NCI-H748 (cell line): ENCODE measurements at regions not wholly inside any gene's neighbourhood (a gene's known extent, or its start where the extent isn't known, plus 50 kb on each side); places are given as distances from the start of the nearest gene placed in this dataset.
"Not testable (repeated sequence)": the region's sequence is repeated elsewhere in the genome, so short reads cannot be mapped to it uniquely, and the experiment has no call there.

Source experiments
- DNase-seq: peaks from one replicate; lab custom pipeline; 2025; ENCODE audit not compliant: unreplicated experiment; lab: John Stamatoyannopoulos, UW

- DNase-seq: no peak
Observed at GRCh38 chr14:103230658-103231334, 103.2 kb upstream of the EIF5 start.

GRCh38 chr14:103231376-103232019 is 102.5 kb upstream of the EIF5 start:
- DNase-seq: no peak

- peak; percentile 41 for DNase-seq
Observed at GRCh38 chr14:103232031-103232808, 101.8 kb upstream of the EIF5 start.

- DNase-seq: peak; percentile 21
Observed at GRCh38 chr14:103232831-103233319, 101.2 kb upstream of the EIF5 start.

- DNase-seq: no peak
Observed at GRCh38 chr14:103233328-103233727, 100.7 kb upstream of the EIF5 start.

- not testable (repeated sequence) for DNase-seq
Observed at GRCh38 chr14:103234826-103235225, 99.2 kb upstream of the EIF5 start.

GRCh38 chr14:103235506-103235905 is 98.5 kb upstream of the EIF5 start:
- DNase-seq: not testable (repeated sequence)

GRCh38 chr14:103239751-103240150 is 94.3 kb upstream of the EIF5 start:
- no peak for DNase-seq

- no peak for DNase-seq
Observed at GRCh38 chr14:103241531-103241930, 92.5 kb upstream of the EIF5 start.

- peak; percentile 37 for DNase-seq
Observed at GRCh38 chr14:103243764-103244737, 90.0 kb upstream of the EIF5 start.

- DNase-seq: not testable (repeated sequence)
Observed at GRCh38 chr14:103245624-103246031, 88.4 kb upstream of the EIF5 start.

GRCh38 chr14:103246070-103246469 is 88.0 kb upstream of the EIF5 start:
- DNase-seq: no peak

- DNase-seq: no peak
Observed at GRCh38 chr14:103247169-103247606, 86.8 kb upstream of the EIF5 start.

- DNase-seq: no peak
Observed at GRCh38 chr14:103250181-103250580, 83.9 kb upstream of the EIF5 start.

- DNase-seq: no peak
Observed at GRCh38 chr14:103250874-103251273, 83.2 kb upstream of the EIF5 start.

- DNase-seq: no peak
Observed at GRCh38 chr14:103255555-103255954, 78.5 kb upstream of the EIF5 start.

GRCh38 chr14:103256406-103256805 is 77.6 kb upstream of the EIF5 start:
- DNase-seq: no peak

GRCh38 chr14:103257211-103257962 is 76.7 kb upstream of the EIF5 start:
- DNase-seq: peak; percentile 27

GRCh38 chr14:103258211-103258610 is 75.8 kb upstream of the EIF5 start:
- no peak for DNase-seq

GRCh38 chr14:103259184-103259583 is 74.9 kb upstream of the EIF5 start:
- DNase-seq: no peak
